Medulla oblongata (tissue), 1 donor: ENCODE measurements at regions not wholly inside any gene's neighbourhood (a gene's known extent, or its start where the extent isn't known, plus 50 kb on each side); places are given as distances from the start of the nearest gene placed in this dataset.
"Not testable (repeated sequence)": the region's sequence is repeated elsewhere in the genome, so short reads cannot be mapped to it uniquely, and the experiment has no call there.

Source experiments
- DNase-seq: peaks from one replicate; pipeline ENCODE4 v3.0.0-alpha.2; 2015; ENCODE audit errors: extremely low spot score

DNA sequence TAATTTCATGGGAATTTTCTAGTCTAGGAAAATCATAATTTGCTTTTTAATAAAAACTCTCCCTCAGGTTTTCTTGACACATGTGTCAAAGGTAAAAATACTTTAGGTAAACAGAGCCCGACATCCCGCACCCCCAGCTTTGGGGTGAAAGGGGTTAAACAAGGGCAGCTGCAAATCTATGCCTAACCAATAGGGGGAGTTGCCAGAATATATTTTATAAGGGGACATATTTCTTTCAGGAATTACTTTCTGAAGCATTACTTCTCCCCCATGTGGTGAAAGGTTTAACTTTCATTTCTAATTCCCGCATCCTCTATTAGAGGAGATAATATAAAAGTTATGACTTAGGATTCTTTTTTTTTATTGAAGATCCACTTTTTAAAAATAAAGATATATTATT, 53.9 kb upstream of the HEPH start:
- DNase-seq = peak; percentile 6

DNA sequence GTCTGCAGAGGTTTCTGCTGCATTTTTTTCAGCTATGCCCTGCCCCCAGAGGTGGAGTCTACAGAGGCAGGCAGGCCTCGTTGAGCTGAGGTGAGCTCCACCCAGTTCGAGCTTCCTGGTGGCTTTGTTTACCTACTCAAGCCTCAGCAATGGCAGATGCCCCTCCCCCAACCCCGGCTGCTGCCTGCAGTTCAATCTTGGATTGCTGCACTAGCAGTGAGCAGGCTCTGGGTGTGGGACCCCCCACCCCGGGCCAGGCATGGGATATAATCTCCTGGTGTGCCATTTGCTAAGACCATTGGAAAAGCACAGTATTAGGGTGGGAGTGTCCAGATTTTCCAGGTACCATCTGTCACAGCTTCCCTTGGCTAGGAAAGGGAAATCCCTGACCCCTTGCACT, 56.2 kb upstream of the HEPH start:
- DNase-seq = not testable (repeated sequence)

DNA sequence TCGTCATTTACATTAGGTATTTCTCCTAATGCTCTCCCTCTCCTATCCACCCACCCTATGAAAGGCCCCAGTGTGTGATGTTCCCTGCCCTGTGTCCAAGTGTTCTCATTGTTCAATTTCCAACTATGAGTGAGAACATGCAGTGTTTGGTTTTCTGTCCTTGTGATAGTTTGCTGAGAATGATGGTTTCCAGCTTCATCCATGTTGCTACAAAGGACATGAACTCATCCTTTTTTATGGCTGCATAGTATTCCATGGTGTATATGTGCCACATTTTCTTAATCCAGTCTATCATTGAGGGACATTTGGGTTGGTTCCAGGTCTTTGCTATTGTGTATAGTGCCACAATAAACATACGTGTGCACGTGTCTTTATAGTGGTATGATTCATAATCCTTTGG, 61.6 kb upstream of the HEPH start:
- DNase-seq = not testable (repeated sequence)

DNA sequence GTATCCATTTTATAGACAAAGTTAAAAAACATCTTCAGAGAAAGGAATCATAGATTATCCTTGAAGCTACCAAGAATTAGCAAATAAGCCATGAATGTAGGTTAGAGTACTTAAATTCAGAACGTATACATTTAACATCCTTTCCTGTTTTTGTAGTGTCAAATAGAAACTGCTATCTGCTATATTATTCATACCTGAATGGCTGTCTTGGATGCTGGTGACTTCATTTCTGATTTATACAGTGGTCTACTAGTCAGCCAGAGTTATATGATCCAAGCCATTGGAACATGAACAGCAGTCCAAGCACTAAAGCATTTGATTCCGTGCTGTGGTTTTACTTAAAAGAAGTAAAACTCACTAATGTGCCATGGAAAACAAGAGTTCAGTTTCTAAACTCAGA, 58.3 kb upstream of the VSIG4 start:
- no peak for DNase-seq

DNA sequence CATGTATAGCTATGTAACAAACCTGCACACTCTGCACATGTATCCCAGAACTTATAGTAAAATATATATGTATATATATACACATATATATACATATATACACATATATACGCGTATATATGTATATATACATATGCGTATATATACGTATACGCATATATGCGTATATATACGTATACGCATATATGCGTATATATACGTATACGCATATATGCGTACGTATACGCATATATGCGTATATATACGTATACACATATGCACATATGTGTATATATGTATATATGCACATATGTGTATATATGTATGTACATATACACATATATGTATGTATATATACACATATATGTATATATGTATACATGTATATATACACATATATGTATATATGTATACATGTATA, 57.1 kb upstream of the VSIG4 start:
- not testable (repeated sequence) for DNase-seq

DNA sequence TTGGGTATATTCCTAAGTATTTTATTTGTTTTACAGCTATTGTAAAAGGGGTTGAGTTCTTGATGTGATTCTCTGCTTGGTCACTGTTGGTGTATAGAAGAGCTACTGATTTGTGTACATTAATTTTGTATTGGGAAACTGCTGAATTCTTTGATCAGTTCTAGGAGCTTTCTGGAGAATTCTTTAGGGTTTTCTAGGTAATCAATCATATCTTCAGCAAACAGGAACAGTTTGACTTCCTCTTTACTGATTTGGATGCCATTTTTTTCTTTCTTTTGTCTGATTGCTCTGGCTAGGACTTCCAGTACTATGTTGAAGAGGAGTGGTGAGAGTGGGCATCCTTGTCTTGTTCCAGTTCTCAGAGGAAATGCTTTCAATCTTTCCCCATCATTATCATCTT, 50.1 kb upstream of the VSIG4 start:
- not testable (repeated sequence) for DNase-seq
